KMS-11 (cell line): ENCODE measurements at regions not wholly inside any gene's neighbourhood (a gene's known extent, or its start where the extent isn't known, plus 50 kb on each side); places are given as distances from the start of the nearest gene placed in this dataset.

Experiments
- H2AFZ ChIP-seq: fragments of 200-600 bp; sonication (generic); 2 replicates; pipeline ENCODE4 v1.6.1; 2016; ENCODE audit warnings: antibody characterized with exemption, mixed run types, low read depth
- H3K27ac ChIP-seq: fragments of 200-600 bp; sonication (generic); 2 replicates; pipeline ENCODE4 v1.6.1; 2016; ENCODE audit warnings: mild to moderate bottlenecking, mixed run types
- H3K27me3 ChIP-seq: fragments of 200-600 bp; sonication (generic); 2 replicates; pipeline ENCODE4 v1.6.1; 2017; ENCODE audit warnings: mild to moderate bottlenecking, low read depth, mixed run types, moderate library complexity; ENCODE audit not compliant: insufficient read depth
- H3K36me3 ChIP-seq: fragments of 200-600 bp; sonication (generic); 2 replicates; pipeline ENCODE4 v1.6.1; 2017; ENCODE audit warnings: mild to moderate bottlenecking, mixed run types; ENCODE audit not compliant: insufficient read depth
- H3K4me1 ChIP-seq: fragments of 200-600 bp; sonication (generic); 2 replicates; pipeline ENCODE4 v1.6.1; 2016; ENCODE audit warnings: mild to moderate bottlenecking, low read depth, mixed run types; ENCODE audit not compliant: poor library complexity, severe bottlenecking
- H3K4me2 ChIP-seq: fragments of 200-600 bp; sonication (generic); 2 replicates; pipeline ENCODE4 v1.7.0; 2016; ENCODE audit warnings: mild to moderate bottlenecking, mixed run types
- H3K4me3 ChIP-seq: fragments of 200-600 bp; sonication (generic); IDR thresholded peaks from 2 replicates; pipeline ENCODE4 v1.6.1; 2017; ENCODE audit warnings: low read depth, low read length, mixed read lengths; ENCODE audit not compliant: insufficient read depth
- H3K79me2 ChIP-seq: fragments of 200-600 bp; sonication (generic); 2 replicates; pipeline ENCODE4 v1.6.1; 2016; ENCODE audit warnings: low read depth, mixed run types; ENCODE audit not compliant: insufficient read depth
- H3K9ac ChIP-seq: fragments of 200-600 bp; sonication (generic); 2 replicates; pipeline ENCODE4 v1.6.1; 2016; ENCODE audit warnings: mild to moderate bottlenecking, mixed run types
- H4K20me1 ChIP-seq: fragments of 200-600 bp; sonication (generic); 2 replicates; pipeline ENCODE4 v1.6.1; 2016; ENCODE audit warnings: mild to moderate bottlenecking, mixed run types; ENCODE audit not compliant: insufficient read depth
- TF ChIP-seq, protein P1 (sequence below): fragments of 200-600 bp; sonication (generic); conservative IDR thresholded peaks from 2 replicates; pipeline ENCODE4 v1.6.1; 2017; ENCODE audit warnings: low read depth, mild to moderate bottlenecking, antibody characterized with exemption, low read length, moderate library complexity, mixed read lengths

DNA sequence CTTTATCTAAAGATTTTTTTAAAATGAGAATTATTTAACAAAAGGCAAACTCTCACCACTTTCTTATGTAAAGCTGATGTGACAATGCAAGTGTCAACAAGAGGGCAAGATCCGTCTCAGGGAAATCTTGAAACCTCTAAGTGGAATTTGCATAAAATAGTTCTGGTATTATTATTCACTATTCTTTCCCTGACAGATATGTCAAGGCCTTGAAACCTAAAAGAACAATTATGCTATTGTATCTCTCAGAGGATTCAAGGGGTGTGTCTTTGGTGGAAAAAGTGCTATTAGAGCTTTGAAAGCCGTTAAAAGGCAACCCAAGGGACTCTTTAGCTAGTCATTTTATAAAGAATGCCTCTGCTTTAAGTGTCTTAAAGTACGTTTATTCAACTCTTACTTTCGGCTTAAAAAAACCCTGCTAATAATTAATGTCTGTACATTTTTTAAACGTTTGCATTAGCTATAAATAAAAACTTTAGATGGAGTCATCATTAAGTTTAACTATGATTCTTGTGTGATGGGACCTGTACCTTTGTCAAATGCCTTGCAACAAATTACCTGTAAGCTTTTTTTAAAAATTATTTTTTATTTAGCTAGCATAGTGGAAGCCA is 585.5 kb downstream of the VRK1 start:
- no peak overlapping the region for H3K27ac ChIP-seq
- no peaks in the 10 kb centered on the region for H3K27me3 ChIP-seq
- no peak overlapping the region for H3K4me2 ChIP-seq
- no peaks in the 10 kb centered on the region for H3K79me2 ChIP-seq
- H3K4me1 ChIP-seq, result no peaks in the 10 kb centered on the region
- H2AFZ ChIP-seq, result no peak overlapping the region
- H3K4me3 ChIP-seq, result no peak overlapping the region
- H3K36me3 ChIP-seq, result no peaks in the 10 kb centered on the region
- H4K20me1 ChIP-seq, result no peaks in the 10 kb centered on the region
- TF ChIP-seq, protein P1, sequence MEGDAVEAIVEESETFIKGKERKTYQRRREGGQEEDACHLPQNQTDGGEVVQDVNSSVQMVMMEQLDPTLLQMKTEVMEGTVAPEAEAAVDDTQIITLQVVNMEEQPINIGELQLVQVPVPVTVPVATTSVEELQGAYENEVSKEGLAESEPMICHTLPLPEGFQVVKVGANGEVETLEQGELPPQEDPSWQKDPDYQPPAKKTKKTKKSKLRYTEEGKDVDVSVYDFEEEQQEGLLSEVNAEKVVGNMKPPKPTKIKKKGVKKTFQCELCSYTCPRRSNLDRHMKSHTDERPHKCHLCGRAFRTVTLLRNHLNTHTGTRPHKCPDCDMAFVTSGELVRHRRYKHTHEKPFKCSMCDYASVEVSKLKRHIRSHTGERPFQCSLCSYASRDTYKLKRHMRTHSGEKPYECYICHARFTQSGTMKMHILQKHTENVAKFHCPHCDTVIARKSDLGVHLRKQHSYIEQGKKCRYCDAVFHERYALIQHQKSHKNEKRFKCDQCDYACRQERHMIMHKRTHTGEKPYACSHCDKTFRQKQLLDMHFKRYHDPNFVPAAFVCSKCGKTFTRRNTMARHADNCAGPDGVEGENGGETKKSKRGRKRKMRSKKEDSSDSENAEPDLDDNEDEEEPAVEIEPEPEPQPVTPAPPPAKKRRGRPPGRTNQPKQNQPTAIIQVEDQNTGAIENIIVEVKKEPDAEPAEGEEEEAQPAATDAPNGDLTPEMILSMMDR, result no peak
- no peak overlapping the region for H3K9ac ChIP-seq

DNA sequence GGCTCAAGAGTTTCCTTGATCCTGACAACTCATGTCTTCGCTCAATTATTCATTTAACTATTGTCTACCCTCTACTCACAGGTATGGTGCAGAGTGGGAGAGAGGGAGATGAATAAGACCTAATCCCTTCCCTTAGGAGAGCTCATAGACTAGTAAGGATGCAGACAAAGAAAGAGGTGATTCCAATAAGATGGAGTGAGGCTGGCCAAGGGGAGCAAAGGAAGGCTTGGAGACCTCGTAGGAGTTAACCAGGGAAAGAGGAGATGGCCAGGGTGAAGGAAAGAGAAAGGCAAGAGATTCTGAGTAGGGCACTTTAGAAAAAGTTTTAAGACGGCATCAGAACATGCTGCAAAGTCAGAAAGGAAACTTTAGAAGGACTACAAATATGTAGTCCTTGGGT is 588.5 kb downstream of the VRK1 start:
- no peak overlapping the region for H2AFZ ChIP-seq
- TF ChIP-seq, protein P1, result no peak
- no peaks in the 10 kb centered on the region for H3K4me1 ChIP-seq
- H3K4me3 ChIP-seq, result no peak overlapping the region
- no peaks in the 10 kb centered on the region for H4K20me1 ChIP-seq
- no peak overlapping the region for H3K9ac ChIP-seq
- no peak overlapping the region for H3K4me2 ChIP-seq
- no peaks in the 10 kb centered on the region for H3K27me3 ChIP-seq
- no peak overlapping the region for H3K27ac ChIP-seq
- H3K36me3 ChIP-seq, result no peaks in the 10 kb centered on the region
- no peaks in the 10 kb centered on the region for H3K79me2 ChIP-seq

DNA sequence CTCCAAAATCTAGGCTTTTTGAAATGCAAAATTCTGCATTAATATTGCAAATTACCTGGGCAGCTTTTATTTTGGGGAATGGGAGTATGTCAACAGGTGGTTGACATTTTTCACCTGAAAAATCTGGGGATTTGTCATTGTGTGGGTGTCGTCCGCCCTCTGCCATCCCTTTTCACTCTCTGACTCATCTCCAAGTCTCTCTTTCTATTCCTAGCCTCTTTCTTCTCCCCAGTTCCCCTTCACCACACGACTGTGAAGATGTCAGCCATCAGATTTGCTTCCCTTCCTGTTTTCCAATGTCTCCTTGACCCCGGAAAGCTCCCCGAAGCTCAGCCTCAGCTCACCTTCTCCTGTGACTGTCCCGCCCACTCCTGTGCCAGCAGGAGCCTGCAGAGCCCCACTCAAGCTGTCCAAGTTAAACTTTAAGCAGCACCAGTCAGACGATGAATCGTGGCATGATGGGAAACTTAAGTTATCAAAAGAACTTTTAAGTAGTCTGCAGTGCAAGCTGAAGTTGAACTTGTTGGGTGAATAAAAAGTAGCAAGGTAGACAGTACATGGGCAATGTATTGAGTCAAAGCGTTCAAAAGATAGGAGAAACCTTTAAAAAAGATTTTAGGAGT is 590.2 kb downstream of the VRK1 start:
- no peak overlapping the region for H3K9ac ChIP-seq
- no peaks in the 10 kb centered on the region for H3K79me2 ChIP-seq
- H3K27ac ChIP-seq, result no peak overlapping the region
- H3K4me1 ChIP-seq, result no peaks in the 10 kb centered on the region
- H3K36me3 ChIP-seq, result no peaks in the 10 kb centered on the region
- no peak overlapping the region for H3K4me2 ChIP-seq
- TF ChIP-seq, protein P1, result no peak
- H3K27me3 ChIP-seq, result no peaks in the 10 kb centered on the region
- H3K4me3 ChIP-seq, result no peak overlapping the region
- H2AFZ ChIP-seq, result no peak overlapping the region
- H4K20me1 ChIP-seq, result no peaks in the 10 kb centered on the region

DNA sequence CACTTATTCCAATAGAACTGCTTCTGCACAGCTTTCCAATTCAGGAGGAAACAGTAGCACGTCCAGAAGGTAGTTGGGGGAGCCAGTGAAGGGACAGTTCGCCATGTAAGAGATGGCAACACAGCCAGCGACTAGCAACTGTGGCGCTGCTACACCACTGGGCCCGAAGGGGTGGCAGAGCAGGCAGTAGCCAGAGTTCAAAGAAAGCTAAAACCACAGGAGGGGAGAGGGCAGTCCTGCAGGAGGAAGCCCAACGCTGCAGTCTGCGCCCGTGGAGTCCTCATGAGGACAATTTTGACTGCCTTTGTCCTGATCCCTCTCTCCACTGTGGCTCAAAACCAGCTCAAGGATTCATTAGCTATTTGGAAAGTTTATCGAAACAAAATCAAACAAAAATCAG is 591.2 kb downstream of the VRK1 start:
- no peaks in the 10 kb centered on the region for H3K4me1 ChIP-seq
- TF ChIP-seq, protein P1, result no peak
- no peaks in the 10 kb centered on the region for H4K20me1 ChIP-seq
- no peak overlapping the region for H3K27ac ChIP-seq
- no peaks in the 10 kb centered on the region for H3K79me2 ChIP-seq
- no peak overlapping the region for H3K9ac ChIP-seq
- no peak overlapping the region for H3K4me2 ChIP-seq
- H2AFZ ChIP-seq, result no peak overlapping the region
- H3K36me3 ChIP-seq, result no peaks in the 10 kb centered on the region
- H3K4me3 ChIP-seq, result no peak overlapping the region
- no peaks in the 10 kb centered on the region for H3K27me3 ChIP-seq
